Subcutaneous abdominal adipose tissue (tissue), 5 donors: ENCODE measurements at regions not wholly inside any gene's neighbourhood (a gene's known extent, or its start where the extent isn't known, plus 50 kb on each side); places are given as distances from the start of the nearest gene placed in this dataset.

Experiments used
- H3K27ac ChIP-seq: one replicate; pipeline ENCODE4 v1.7.0; 2013; ENCODE audit warnings: low read depth, mild to moderate bottlenecking, inconsistent platforms, low read length, moderate library complexity
- H3K27me3 ChIP-seq, 5 donors: one replicate each; pipeline ENCODE4 v1.7.0; 2013; ENCODE audit warnings: low read length in 5 of 5, inconsistent platforms in 1 of 5; ENCODE audit not compliant: control insufficient read depth in 5 of 5, insufficient read depth in 4 of 5
- H3K36me3 ChIP-seq, 5 donors: one replicate each; pipeline ENCODE4 v1.7.0; 2013; ENCODE audit warnings: low read length in 5 of 5; ENCODE audit not compliant: control insufficient read depth in 5 of 5, insufficient read depth in 5 of 5
- H3K4me1 ChIP-seq, 5 donors: one replicate each; pipeline ENCODE4 v1.7.0; 2013; ENCODE audit warnings: low read length in 5 of 5, mild to moderate bottlenecking in 3 of 5, moderate library complexity in 1 of 5; ENCODE audit not compliant: control insufficient read depth in 5 of 5, insufficient read depth in 5 of 5
- H3K4me3 ChIP-seq, 5 donors: one replicate each; pipeline ENCODE4 v1.7.0; 2013; ENCODE audit warnings: low read length in 5 of 5, low read depth in 1 of 5
- H3K9ac ChIP-seq, 5 donors: one replicate each; pipeline ENCODE4 v1.7.0; 2013; ENCODE audit warnings: low read length in 5 of 5, mild to moderate bottlenecking in 4 of 5, moderate library complexity in 3 of 5
- H3K9me3 ChIP-seq, 5 donors: one replicate each; pipeline ENCODE4 v1.7.0; 2013; ENCODE audit warnings: low read length in 5 of 5; ENCODE audit not compliant: control insufficient read depth in 5 of 5
- donor health status: healthy.
- donor health status: healthy.
- donor health status: healthy.
- donor health status: healthy.
- donor health status: healthy.

GRCh38 chr1:191870490-191870889 is 287.8 kb upstream of the RGS18 start:
- Histone ChIP-seq H3K9me3 (no peaks in the 10 kb centered on the region), H3K4me3 (no peak overlapping the region), H3K36me3 (no peaks in the 10 kb centered on the region), H3K27ac (no peak overlapping the region), H3K27me3 (no peaks in the 10 kb centered on the region), H3K4me1 (no peaks in the 10 kb centered on the region), H3K9ac (no peak overlapping the region)

DNA sequence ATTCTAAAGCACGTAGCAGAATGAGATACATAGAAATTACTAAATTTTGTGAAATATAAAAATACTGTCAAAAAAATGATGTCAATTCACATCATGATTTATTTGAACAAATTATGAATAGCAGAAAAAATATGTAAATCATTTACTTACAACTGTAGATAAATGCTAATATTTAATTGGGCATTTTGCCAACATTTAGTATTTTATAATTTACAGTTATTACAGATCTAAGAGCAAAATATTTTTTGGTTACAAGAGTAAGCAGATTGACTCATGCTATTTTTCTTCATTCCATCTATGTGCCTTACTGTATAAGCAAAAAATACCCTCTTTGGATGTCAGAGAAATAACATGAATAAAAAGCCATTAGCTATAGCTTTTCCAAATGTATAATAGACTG is 282.3 kb upstream of the RGS18 start:
- H3K27ac ChIP-seq = no peak overlapping the region
- H3K36me3 ChIP-seq = no peaks in the 10 kb centered on the region
- no peaks in the 10 kb centered on the region for H3K27me3 ChIP-seq
- H3K9me3 ChIP-seq = no peaks in the 10 kb centered on the region
- H3K4me3 ChIP-seq = no peak overlapping the region
- no peak overlapping the region for H3K9ac ChIP-seq
- no peaks in the 10 kb centered on the region for H3K4me1 ChIP-seq

GRCh38 chr1:191876631-191877030 is 281.6 kb upstream of the RGS18 start:
- H3K9ac ChIP-seq = no peak overlapping the region
- H3K36me3 ChIP-seq = no peaks in the 10 kb centered on the region
- no peaks in the 10 kb centered on the region for H3K27me3 ChIP-seq
- no peaks in the 10 kb centered on the region for H3K9me3 ChIP-seq
- H3K4me1 ChIP-seq = no peaks in the 10 kb centered on the region
- H3K27ac ChIP-seq = no peak overlapping the region
- no peak overlapping the region for H3K4me3 ChIP-seq

- Histone ChIP-seq H3K27ac (no peak overlapping the region), H3K9ac (no peak overlapping the region), H3K4me3 (no peak overlapping the region), H3K27me3 (no peaks in the 10 kb centered on the region), H3K9me3 (no peaks in the 10 kb centered on the region), H3K4me1 (no peaks in the 10 kb centered on the region), H3K36me3 (no peaks in the 10 kb centered on the region)
Measured at GRCh38 chr1:191882870-191883269, 275.4 kb upstream of the RGS18 start.

- peaks cover 0 to 2% (median 0%) of the 10 kb centered on the region in 5 donors for H3K4me1 ChIP-seq
- H3K27me3 ChIP-seq = no peaks in the 10 kb centered on the region
- H3K36me3 ChIP-seq = no peaks in the 10 kb centered on the region
- H3K9ac ChIP-seq = no peak overlapping the region
- no peak overlapping the region for H3K4me3 ChIP-seq
- H3K27ac ChIP-seq = no peak overlapping the region
- no peaks in the 10 kb centered on the region for H3K9me3 ChIP-seq
Measured at GRCh38 chr1:191886977-191887376, 271.3 kb upstream of the RGS18 start.

- H3K27me3 ChIP-seq = no peaks in the 10 kb centered on the region
- peaks cover 0 to 2% (median 0%) of the 10 kb centered on the region in 5 donors for H3K4me1 ChIP-seq
- H3K27ac ChIP-seq = no peak overlapping the region
- H3K4me3 ChIP-seq = no peak overlapping the region
- H3K9ac ChIP-seq = no peak overlapping the region
- no peaks in the 10 kb centered on the region for H3K36me3 ChIP-seq
- H3K9me3 ChIP-seq = no peaks in the 10 kb centered on the region
Measured at GRCh38 chr1:191888996-191889622, 269.2 kb upstream of the RGS18 start.

GRCh38 chr1:191889623-191890003 is 268.6 kb upstream of the RGS18 start:
- Histone ChIP-seq H3K36me3 (no peaks in the 10 kb centered on the region), H3K27ac (no peak overlapping the region), H3K27me3 (no peaks in the 10 kb centered on the region), H3K4me1 (peaks cover 0 to 2% (median 0%) of the 10 kb centered on the region in 5 donors), H3K4me3 (no peak overlapping the region), H3K9ac (no peak overlapping the region), H3K9me3 (no peaks in the 10 kb centered on the region)

GRCh38 chr1:191890433-191891088 is 267.7 kb upstream of the RGS18 start:
- Histone ChIP-seq H3K9me3 (peaks cover 0 to 2% (median 0%) of the 10 kb centered on the region in 5 donors), H3K27ac (no peak overlapping the region), H3K27me3 (no peaks in the 10 kb centered on the region), H3K4me3 (no peak overlapping the region), H3K4me1 (peaks cover 0 to 2% (median 0%) of the 10 kb centered on the region in 5 donors), H3K9ac (no peak overlapping the region), H3K36me3 (no peaks in the 10 kb centered on the region)

DNA sequence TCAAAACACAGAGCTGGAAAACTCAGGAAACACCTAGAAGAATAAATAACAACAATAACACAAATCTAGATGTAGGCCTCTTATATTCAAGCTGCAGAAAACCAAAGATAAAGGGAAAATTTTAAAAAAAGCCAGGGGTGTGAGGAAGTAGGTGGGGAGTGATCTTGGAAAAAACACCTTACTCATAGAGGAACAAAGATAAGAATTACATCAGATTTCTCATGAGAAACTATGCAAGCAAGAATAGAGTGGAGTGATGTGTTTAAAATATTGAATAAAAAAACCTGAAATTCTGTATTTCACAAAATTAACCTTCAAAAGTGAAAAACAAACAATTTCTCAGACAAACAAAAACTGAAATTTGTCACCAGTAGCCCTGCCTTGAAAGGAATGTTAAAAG is 265.5 kb upstream of the RGS18 start:
- H3K36me3 ChIP-seq = no peaks in the 10 kb centered on the region
- H3K9ac ChIP-seq = no peak overlapping the region
- H3K27ac ChIP-seq = no peak overlapping the region
- H3K4me3 ChIP-seq = no peak overlapping the region
- H3K9me3 ChIP-seq = peaks cover 0 to 2% (median 0%) of the 10 kb centered on the region in 5 donors
- peaks cover 0 to 2% (median 0%) of the 10 kb centered on the region in 5 donors for H3K4me1 ChIP-seq
- no peaks in the 10 kb centered on the region for H3K27me3 ChIP-seq

DNA sequence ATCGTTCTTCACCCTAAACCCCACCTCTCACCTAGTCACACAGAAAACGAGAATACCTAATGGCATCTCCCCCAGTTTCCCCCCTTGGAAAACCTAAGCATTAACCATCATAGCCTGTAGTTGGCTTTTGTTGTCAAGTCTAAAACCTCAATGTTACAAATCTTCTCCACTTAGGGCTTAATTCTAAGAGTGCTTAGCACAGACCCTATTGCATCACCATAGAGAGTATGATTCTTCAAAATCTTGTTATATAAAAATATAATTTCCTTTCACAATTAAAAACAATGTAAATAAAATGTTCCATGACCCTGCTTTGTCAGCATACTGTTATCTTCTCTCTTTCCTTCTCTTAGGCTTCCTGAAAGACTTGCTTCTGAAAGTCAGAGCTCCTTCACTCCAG is 263.2 kb upstream of the RGS18 start:
- Histone ChIP-seq H3K9me3 (peaks cover 0 to 2% (median 0%) of the 10 kb centered on the region in 5 donors), H3K9ac (no peak overlapping the region), H3K36me3 (no peaks in the 10 kb centered on the region), H3K4me1 (no peaks in the 10 kb centered on the region), H3K27ac (no peak overlapping the region), H3K4me3 (no peak overlapping the region), H3K27me3 (no peaks in the 10 kb centered on the region)
